Loucy (cell line): ENCODE measurements at regions not wholly inside any gene's neighbourhood (a gene's known extent, or its start where the extent isn't known, plus 50 kb on each side); places are given as distances from the start of the nearest gene placed in this dataset.
"Not testable (repeated sequence)": the region's sequence is repeated elsewhere in the genome, so short reads cannot be mapped to it uniquely, and the experiment has no call there.

Experiments
- EZH2phosphoT487 ChIP-seq: fragments of 200-600 bp; IDR thresholded peaks from 2 replicates; pipeline ENCODE4 v1.6.1; 2018; ENCODE audit warnings: antibody characterized with exemption, mild to moderate bottlenecking, moderate library complexity, borderline replicate concordance
- TF ChIP-seq, protein P1 (sequence below): fragments of 200-600 bp; sonication (generic); conservative IDR thresholded peaks from 2 replicates; pipeline ENCODE4 v1.5.1; 2014; ENCODE audit warnings: mild to moderate bottlenecking, antibody characterized with exemption, low read length

DNA sequence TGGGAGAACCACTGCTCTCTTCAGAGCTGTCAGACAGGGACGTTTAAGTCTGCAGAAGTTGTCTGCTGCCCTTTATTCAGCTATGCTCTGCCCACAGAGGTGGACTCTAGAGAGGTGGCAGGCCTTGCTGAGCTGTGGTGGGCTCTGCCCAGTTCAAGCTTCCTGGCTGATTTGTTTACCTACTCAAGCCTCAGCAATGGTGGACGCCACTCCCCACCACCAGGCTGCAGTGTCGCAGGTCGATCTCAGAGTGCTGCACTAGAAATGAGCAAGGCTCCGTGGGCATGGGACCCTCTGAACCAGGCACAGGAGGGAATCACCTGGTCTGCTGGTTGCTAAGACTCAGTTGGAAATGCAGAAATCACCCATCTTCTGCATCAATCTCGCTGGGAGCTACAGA, 223.4 kb upstream of the IRAK1BP1 start:
- TF ChIP-seq, protein P1, sequence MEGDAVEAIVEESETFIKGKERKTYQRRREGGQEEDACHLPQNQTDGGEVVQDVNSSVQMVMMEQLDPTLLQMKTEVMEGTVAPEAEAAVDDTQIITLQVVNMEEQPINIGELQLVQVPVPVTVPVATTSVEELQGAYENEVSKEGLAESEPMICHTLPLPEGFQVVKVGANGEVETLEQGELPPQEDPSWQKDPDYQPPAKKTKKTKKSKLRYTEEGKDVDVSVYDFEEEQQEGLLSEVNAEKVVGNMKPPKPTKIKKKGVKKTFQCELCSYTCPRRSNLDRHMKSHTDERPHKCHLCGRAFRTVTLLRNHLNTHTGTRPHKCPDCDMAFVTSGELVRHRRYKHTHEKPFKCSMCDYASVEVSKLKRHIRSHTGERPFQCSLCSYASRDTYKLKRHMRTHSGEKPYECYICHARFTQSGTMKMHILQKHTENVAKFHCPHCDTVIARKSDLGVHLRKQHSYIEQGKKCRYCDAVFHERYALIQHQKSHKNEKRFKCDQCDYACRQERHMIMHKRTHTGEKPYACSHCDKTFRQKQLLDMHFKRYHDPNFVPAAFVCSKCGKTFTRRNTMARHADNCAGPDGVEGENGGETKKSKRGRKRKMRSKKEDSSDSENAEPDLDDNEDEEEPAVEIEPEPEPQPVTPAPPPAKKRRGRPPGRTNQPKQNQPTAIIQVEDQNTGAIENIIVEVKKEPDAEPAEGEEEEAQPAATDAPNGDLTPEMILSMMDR = not testable (repeated sequence)
- TF ChIP-seq EZH2phosphoT487 = not testable (repeated sequence)
